GM18867 (cell line): ENCODE measurements at regions not wholly inside any gene's neighbourhood (a gene's known extent, or its start where the extent isn't known, plus 50 kb on each side); places are given as distances from the start of the nearest gene placed in this dataset.
A peak's percentile ranks its signal among the peaks of the same experiment; 100 is the strongest.
"Not testable (repeated sequence)": the region's sequence is repeated elsewhere in the genome, so short reads cannot be mapped to it uniquely, and the experiment has no call there.

Source experiments
- ATAC-seq: cut with Tn5 transposase; IDR thresholded peaks from one replicate; pipeline ENCODE4 v1.9.1; 2021; ENCODE audit warnings: mild to moderate bottlenecking, moderate library complexity; ENCODE audit not compliant: unreplicated experiment

- ATAC-seq = no peak
Observed at GRCh38 chr10:7070950-7071349, 339.9 kb downstream of the SFMBT2 start.

- ATAC-seq = no peak
Observed at GRCh38 chr10:7069706-7070105, 341.1 kb downstream of the SFMBT2 start.

GRCh38 chr10:7056216-7056615, 354.6 kb downstream of the SFMBT2 start:
- ATAC-seq = no peak

GRCh38 chr10:7054915-7055314, 355.9 kb downstream of the SFMBT2 start:
- peak; percentile 58 for ATAC-seq

- ATAC-seq = no peak
Observed at GRCh38 chr10:7053195-7053594, 357.6 kb downstream of the SFMBT2 start.

- ATAC-seq = not testable (repeated sequence)
Observed at GRCh38 chr10:7050024-7050423, 360.8 kb downstream of the SFMBT2 start.

GRCh38 chr10:7048061-7048460, 362.8 kb downstream of the SFMBT2 start:
- ATAC-seq = no peak

GRCh38 chr10:7046615-7047014, 364.2 kb downstream of the SFMBT2 start:
- ATAC-seq = peak; percentile 69

GRCh38 chr10:7045891-7046599, 364.8 kb downstream of the SFMBT2 start:
- peak; percentile 92 for ATAC-seq

- no peak for ATAC-seq
Observed at GRCh38 chr10:7043055-7043653, 367.7 kb downstream of the SFMBT2 start.

- ATAC-seq = no peak
Observed at GRCh38 chr10:7042419-7043054, 368.3 kb downstream of the SFMBT2 start.

- ATAC-seq = no peak
Observed at GRCh38 chr10:7042000-7042399, 368.8 kb downstream of the SFMBT2 start.

GRCh38 chr10:7040681-7041080, 370.2 kb downstream of the SFMBT2 start:
- ATAC-seq = no peak

- no peak for ATAC-seq
Observed at GRCh38 chr10:7039859-7040258, 371.0 kb downstream of the SFMBT2 start.

- no peak for ATAC-seq
Observed at GRCh38 chr10:7038416-7038815, 372.4 kb downstream of the SFMBT2 start.

GRCh38 chr10:7037434-7037833, 373.4 kb downstream of the SFMBT2 start:
- ATAC-seq = not testable (repeated sequence)

- no peak for ATAC-seq
Observed at GRCh38 chr10:7036951-7037350, 373.9 kb downstream of the SFMBT2 start.

- ATAC-seq = no peak
Observed at GRCh38 chr10:7035126-7035761, 375.6 kb downstream of the SFMBT2 start.

- ATAC-seq = no peak
Observed at GRCh38 chr10:7033031-7033430, 377.8 kb downstream of the SFMBT2 start.

GRCh38 chr10:7030134-7030855, 380.5 kb downstream of the SFMBT2 start:
- ATAC-seq = peak; percentile 61

GRCh38 chr10:7029672-7030071, 381.2 kb downstream of the SFMBT2 start:
- no peak for ATAC-seq
